Upper lobe of left lung (tissue), 4 donors: ENCODE measurements at regions not wholly inside any gene's neighbourhood (a gene's known extent, or its start where the extent isn't known, plus 50 kb on each side); places are given as distances from the start of the nearest gene placed in this dataset.

ENCODE experiments used
- EP300 ChIP-seq, 4 donors: sonication (generic); formaldehyde crosslinking; IDR thresholded peaks; one replicate each; pipeline ENCODE4 v1.5.1; 2017; ENCODE audit warnings: antibody characterized with exemption in 4 of 4, control low read depth in 2 of 4
- POLR2A ChIP-seq, 4 donors: fragments of 450-650 bp; IDR thresholded peaks; one replicate each; pipeline ENCODE4 v1.5.1; 2016 to 2017; ENCODE audit warnings: antibody characterized with exemption in 4 of 4, mild to moderate bottlenecking in 2 of 4
- POLR2AphosphoS5 ChIP-seq, 2 donors: sonication (generic); formaldehyde crosslinking; IDR thresholded peaks; one replicate each; pipeline ENCODE4 v1.5.1; 2017; ENCODE audit warnings: antibody characterized with exemption in 2 of 2
- TF ChIP-seq, protein P1 (sequence below), 6 experiments: fragments of 450-650 bp in 4 of 6; fragments of 200-600 bp in 2 of 6; sonication (generic) in 2 of 6; IDR thresholded peaks; one replicate each; pipeline ENCODE4 v1.5.1; 2016 to 2019; ENCODE audit warnings: antibody characterized with exemption in 6 of 6

DNA sequence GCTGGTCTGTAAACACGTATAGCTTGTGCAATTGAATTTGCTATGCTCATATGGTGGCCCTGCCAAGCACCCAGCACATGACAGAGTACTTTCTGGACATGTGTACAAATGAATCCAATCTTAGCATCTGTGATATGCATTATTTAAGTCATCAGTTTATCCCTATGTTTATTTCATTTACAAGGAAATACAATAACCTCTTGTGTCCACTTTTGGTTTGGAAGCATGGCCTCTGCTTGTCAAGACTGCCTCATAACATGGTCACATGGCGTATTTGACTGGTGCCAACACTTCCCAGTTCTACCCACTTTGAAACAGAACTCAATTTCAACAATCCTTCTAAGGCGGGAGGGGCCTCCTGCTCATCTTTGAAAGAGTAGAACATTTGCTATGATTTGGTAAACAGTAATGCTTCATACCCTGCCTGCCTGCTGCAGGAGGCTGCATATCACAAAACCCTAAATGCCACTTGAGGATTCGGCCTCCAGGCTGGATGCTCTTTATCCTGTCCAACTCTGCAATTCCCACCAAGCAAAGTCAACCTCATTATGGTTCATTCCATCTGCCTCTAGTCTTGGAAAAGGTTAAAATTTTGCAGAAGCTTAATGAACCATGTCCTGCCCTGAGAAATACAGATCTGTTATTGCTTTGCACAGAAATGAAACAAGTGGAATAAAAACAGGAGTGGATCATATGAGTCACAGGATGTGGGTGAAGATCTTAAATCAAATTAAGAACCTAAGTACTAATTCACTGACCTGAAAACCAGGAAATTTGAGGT is 151.3 kb downstream of the CYSLTR2 start:
- TF ChIP-seq POLR2A (IDR thresholded peaks at IDR 0.05): no peak
- TF ChIP-seq, protein P1, sequence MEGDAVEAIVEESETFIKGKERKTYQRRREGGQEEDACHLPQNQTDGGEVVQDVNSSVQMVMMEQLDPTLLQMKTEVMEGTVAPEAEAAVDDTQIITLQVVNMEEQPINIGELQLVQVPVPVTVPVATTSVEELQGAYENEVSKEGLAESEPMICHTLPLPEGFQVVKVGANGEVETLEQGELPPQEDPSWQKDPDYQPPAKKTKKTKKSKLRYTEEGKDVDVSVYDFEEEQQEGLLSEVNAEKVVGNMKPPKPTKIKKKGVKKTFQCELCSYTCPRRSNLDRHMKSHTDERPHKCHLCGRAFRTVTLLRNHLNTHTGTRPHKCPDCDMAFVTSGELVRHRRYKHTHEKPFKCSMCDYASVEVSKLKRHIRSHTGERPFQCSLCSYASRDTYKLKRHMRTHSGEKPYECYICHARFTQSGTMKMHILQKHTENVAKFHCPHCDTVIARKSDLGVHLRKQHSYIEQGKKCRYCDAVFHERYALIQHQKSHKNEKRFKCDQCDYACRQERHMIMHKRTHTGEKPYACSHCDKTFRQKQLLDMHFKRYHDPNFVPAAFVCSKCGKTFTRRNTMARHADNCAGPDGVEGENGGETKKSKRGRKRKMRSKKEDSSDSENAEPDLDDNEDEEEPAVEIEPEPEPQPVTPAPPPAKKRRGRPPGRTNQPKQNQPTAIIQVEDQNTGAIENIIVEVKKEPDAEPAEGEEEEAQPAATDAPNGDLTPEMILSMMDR (IDR thresholded peaks at IDR 0.05): no peak
- TF ChIP-seq EP300 (IDR thresholded peaks at IDR 0.05): no peak
- no peak for TF ChIP-seq POLR2AphosphoS5 (IDR thresholded peaks at IDR 0.05)
